ENCODE measurements at regions not wholly inside any gene's neighbourhood (a gene's known extent, or its start where the extent isn't known, plus 50 kb on each side); places are given as distances from the start of the nearest gene placed in this dataset.

DNA sequence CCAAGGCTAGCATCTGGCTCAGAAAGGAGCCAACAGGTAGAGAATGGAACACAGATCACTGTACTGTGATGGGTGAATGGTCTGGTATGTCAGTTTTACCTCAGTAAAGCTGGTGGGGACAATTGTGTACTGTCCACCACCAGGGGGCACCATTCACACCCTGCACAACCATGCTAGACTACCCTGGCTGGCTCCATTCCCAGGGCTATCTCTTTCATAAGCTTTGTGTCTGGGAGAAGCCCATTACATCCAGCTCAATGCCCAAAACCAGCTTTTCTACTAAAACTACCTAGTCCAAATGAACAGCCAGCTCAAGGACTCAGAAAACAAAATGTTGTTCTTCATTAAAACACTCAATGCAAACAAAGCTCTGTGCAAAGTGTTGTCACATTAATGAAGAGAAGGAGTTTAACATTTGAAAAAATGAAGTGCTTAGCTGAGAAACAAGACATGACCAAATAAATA, 62.0 kb upstream of the RASAL2 start:
- TF ChIP-seq YY1 (IDR thresholded peaks at IDR 0.05; ENCODE audit: insufficient read depth, insufficient read length), result no peak
- no peak for TF ChIP-seq ZNF274 (IDR thresholded peaks at IDR 0.05; ENCODE audit: low read depth, low read length)
